WI38 (cell line): ENCODE measurements at regions not wholly inside any gene's neighbourhood (a gene's known extent, or its start where the extent isn't known, plus 50 kb on each side); places are given as distances from the start of the nearest gene placed in this dataset.

ENCODE experiments used
- H3K4me3 ChIP-seq: 2 replicates; pipeline ENCODE4 v1.5.1; 2011; ENCODE audit warnings: low read depth, mild to moderate bottlenecking, control low read depth, low read length
- CTCF ChIP-seq: IDR thresholded peaks from 2 replicates; pipeline ENCODE4 v1.5.1; 2012; ENCODE audit warnings: low read depth, mild to moderate bottlenecking, control low read depth, low read length

GRCh38 chr15:100710222-100710621 is 107.8 kb downstream of the ASB7 start:
- no peak for TF ChIP-seq CTCF
- no peak overlapping the region for H3K4me3 ChIP-seq

- H3K4me3 ChIP-seq: no peak overlapping the region
- TF ChIP-seq CTCF: no peak
These were observed 108.5 kb downstream of the ASB7 start for GRCh38 chr15:100710744-100711515.

- H3K4me3 ChIP-seq: no peak overlapping the region
- TF ChIP-seq CTCF: no peak
These were observed 109.2 kb downstream of the ASB7 start for GRCh38 chr15:100711516-100712021.

GRCh38 chr15:100712226-100712625 is 109.8 kb downstream of the ASB7 start:
- TF ChIP-seq CTCF: no peak
- H3K4me3 ChIP-seq: no peak overlapping the region

- no peak for TF ChIP-seq CTCF
- H3K4me3 ChIP-seq: no peak overlapping the region
These were observed 110.9 kb downstream of the ASB7 start for GRCh38 chr15:100713163-100713867.

- H3K4me3 ChIP-seq: no peak overlapping the region
- no peak for TF ChIP-seq CTCF
These were observed 111.8 kb downstream of the ASB7 start for GRCh38 chr15:100714034-100714748.
